NCI-H2029 treated with DMSO at 0.1 percent for 48 hours (cell line): ENCODE measurements at regions not wholly inside any gene's neighbourhood (a gene's known extent, or its start where the extent isn't known, plus 50 kb on each side); places are given as distances from the start of the nearest gene placed in this dataset.
A peak's percentile ranks its signal among the peaks of the same experiment; 100 is the strongest.
"Not testable (repeated sequence)": the region's sequence is repeated elsewhere in the genome, so short reads cannot be mapped to it uniquely, and the experiment has no call there.

Source experiments
- DNase-seq: peaks from one replicate; lab custom pipeline; 2025; lab: John Stamatoyannopoulos, UW

DNA sequence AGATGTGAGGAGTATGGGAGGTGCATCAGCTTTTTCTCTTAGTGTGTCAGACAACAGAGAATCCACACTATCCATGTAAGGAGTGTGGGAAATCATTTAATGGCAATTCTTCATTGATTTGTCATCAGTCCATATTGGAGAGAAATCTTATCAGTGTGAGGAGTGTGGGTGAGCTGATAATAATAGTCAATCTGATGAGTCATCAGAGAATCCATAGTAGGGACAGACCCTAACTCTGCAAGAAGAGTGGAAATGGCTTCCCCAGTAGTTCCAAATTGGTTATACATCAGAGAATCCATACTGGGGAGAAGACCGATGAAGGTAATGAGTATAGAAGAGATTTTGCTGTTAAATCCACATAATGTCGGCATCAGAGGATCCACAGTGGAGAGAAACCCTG, 150.5 kb upstream of the THUMPD2 start:
- DNase-seq, result no peak

DNA sequence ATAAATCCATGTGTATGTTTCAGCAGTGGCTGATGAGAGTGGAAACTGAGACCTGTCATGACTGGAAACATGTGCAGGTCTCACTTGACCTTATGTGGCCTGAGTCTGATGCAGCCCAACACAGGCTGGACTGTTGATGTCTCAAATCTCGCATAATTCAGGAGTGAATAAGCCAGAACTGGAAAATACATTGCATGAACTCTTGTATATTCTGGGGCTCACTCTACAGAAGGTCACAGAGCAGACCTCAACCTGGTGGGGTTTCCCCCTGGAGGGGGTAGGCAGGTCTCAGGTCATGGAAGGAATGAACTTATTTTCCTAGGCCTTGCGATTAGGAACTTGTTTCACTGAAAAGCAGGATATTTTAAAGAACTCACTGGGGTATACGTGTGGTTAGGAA, 146.3 kb upstream of the THUMPD2 start:
- DNase-seq, result no peak

DNA sequence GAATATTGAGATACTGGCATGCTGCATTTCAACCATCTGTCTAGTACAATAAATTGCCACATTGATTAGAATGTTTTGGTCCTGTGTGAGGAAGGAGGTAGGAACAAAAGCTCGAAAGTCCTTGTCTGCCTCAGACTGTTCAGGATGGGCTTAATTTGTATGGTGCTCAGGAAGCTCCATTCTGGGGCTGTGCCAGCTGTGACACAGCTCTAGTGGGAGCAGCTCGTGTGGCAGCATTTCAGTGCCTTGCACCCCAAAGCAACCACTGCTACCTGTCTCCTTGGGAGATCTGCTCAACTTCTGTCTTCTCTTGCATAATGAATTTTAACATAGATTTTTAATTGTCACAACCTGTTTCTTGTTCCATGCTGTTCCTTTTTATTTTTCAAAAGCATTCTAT, 144.4 kb upstream of the THUMPD2 start:
- DNase-seq, result no peak

DNA sequence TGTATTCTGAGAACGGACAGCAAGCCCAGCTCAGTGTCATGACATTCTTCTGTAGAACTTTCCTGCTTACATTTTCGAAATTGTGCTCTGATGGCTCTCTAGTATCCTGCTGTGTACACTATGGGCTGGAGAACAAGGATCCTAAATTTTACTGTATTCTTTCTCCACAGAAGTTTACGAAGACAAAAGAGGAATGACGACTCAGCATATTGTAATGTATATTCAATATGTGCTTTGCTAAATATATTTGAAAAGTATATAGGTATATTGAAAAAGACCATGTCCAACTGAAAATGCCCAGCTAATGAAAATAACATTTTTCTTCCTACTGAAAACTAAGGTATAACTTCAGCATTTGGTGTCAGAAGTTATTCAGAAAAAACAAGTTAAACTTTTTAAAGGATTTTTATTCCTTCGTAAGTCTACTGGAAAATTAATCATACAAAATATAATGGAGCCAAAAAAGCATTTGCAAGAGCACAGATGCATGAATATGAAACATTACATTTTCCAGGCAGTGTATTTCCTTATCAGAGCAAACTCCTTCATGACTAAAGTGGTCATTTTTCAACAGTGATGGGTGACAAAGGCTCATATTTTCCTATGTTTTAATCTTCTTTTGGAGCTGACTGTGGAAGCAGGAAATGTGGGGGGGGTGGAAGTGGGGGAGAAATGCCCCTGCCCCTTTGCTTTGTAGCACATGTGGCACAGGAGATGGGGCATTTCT, 143.8 kb upstream of the THUMPD2 start:
- no peak for DNase-seq

DNA sequence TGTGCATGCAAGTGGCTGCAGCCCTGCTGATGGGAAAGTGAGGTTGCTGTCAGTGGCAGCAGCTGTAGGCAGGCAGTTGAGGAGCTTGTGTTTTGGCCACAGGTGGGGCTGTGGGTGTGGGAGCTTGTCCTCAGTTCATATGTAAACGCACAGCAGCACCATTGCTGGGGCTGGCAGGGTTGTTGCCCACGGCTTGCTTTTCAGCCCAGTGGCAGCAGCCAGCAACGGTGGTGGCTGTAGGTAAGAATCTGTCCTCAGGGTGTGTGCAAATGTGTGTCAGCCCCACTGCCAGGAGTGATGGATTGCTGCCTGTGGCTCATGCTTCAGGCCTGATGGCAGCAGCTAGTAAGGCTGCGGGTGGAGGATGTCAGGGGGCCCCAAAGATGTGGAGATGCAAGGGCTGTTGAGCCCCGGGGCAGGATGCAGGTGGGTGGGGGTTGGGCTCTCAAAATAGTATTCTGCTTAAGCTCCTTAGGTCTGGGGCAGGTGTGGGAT, 141.3 kb upstream of the THUMPD2 start:
- DNase-seq, result no peak

DNA sequence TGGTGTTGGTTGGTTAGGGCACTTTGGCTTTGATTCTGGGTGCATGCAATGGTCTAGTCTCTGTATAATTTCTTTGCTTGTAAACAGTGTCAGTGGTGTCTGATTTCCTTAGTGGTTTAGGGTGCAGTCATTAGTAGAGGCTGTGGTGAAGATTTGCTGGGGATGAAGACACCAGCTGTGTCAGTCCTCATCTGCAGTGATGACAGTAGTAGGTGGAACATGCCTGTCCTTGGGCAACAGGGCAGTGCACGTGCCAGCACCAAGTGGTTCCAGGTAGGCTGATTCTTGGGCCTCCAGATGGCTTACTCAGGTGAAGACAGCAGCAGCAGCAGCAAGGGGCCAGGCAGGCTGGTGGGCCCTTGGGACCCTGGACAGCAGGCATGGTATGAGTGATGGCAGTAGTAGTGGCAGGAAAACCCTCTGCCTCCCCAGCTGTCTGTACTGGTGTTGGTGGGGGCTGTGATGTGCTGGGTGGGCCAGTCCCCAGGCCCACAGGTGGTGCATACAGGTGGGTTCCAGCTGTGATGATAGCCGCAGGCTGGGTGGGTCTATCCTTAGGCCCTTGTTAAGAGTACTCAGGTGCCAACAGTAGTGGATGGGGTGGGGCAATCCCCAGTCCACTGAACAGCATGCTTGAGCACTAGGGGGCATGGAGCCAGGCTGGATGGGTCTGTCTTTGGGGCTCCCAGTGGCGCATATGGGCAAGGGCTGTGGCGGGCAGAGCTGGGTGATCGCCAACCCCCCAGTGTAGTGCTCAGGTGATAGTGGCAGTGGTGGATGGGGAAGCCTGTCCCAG, 140.7 kb upstream of the THUMPD2 start:
- DNase-seq, result no peak

DNA sequence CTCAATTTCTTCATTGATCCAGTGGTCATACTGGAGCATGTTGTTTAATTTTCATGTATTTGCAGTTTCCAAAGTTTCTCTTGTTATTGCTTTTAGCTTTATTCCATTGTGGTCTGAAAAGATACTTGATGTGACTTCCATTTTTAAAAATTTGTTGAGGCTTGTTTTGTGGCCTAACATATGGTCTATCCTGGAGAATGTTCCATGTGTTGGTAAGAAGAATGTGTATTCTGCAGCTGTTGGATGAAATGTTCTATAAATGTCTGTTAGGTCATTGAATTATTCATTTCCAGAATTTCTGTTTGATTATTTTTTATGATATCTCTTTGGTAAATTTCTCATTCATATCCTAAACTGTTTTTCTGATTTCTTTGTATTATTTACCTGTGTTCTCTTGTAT, 139.8 kb upstream of the THUMPD2 start:
- DNase-seq, result no peak

DNA sequence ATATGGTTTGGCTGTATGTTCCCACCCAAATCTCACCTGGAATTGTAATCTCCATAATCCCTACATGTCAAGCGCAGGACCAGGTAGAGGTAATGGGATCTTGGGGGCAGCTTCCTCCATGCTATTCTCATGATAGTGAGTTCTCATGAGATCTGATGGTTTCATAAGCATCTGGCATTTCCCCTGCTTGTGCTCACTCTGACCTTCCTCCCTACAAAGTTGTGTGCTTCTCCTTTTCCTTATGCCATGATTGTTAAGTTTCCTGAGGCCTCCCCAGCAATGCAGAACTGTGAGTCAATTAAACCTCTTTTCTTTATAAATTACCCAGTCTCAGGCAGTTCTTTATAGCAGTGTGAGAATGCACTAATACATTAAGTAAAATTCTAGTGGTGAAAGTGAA, 138.3 kb upstream of the THUMPD2 start:
- DNase-seq, result not testable (repeated sequence)

DNA sequence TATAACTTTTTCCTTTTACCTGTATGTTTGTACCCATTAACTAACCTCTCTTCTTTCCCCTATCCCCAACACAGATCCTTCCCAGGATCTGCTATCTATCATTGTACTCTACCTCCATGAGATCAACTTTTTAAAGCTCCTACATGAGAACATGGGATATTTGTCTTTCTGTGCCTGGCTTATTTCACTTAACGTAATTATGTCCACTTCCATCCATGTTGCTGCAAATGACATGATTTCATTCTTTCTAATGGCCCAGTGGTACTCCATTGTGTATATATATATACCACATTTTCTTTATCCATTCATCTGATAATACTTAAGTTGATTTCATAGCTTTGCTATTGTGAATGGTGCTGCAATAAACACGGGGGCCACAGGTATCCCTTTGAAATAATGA, 135.9 kb upstream of the THUMPD2 start:
- no peak for DNase-seq

DNA sequence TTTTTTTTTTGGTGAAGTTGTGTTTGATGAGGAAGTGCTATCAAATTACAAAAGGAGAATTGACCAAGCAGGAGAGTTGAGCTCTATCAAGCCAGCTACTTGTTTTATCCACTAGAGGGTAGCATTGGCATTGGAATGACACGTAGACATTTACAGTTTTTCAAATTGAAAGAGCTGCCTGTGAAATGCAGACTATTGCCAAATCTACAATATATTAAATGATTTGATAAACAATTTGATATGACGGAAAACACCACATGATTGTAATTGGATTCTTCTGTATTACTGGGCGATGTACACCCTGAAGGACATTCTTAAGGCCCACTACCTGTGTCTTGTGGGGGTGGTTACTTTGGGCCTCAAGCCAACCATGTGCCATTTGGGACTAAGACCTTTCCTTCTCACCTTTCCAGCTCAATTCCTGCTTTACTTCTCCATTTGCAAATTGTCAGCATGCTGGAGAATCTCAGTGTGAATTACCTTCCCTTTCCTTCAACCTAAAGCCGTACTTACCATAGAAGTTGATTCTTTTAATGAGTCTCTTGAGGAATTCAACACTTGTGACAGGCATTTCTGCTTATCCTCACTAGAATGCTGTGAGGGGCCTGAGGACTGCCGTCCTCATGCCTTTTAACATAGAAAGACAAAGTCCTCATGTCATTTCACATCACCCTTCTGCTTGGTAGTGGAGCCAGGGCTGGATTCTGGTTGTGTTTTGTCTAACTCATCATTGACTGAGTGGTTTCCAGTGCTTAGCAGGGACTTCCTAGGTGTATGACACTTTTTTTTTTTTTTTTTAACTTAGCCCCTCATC, 134.8 kb upstream of the THUMPD2 start:
- peak; percentile 46 for DNase-seq

DNA sequence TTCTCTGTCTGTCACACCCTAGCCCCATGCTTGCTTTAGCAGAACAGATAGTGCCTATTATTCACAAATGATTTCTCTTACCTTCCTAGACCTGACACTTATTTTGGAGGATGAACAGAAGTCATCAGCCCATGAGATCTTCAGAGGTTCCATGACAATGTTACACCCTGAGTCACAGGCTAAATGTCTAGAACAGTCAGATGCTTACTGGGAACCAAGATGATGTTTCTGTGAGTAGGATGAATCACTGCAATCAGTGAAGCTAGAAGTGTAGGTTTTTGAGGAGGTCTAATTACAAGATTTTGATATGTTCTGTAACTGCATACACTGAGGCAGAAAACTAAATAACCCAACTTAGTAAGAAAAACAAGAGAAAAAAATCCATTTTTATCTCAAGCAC, 123.0 kb upstream of the THUMPD2 start:
- no peak for DNase-seq

DNA sequence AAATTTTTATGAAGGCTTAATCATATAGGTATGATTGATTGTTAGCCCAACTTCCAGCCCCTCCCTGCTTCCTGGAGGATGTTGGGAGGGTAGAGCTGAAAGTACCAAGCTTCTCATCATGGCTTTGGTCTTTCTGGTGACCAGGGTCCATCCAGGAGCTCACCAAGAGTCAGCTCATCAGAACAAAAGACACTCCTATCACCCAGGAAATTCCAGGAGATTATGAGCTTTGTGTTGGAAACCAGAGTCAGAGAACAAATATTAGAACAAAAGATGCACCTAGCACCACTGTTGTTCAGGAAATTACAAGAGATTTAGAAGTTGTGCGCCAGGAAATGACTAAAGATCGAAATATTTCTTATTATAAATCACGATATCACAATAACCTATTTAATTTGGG, 119.9 kb upstream of the THUMPD2 start:
- no peak for DNase-seq

DNA sequence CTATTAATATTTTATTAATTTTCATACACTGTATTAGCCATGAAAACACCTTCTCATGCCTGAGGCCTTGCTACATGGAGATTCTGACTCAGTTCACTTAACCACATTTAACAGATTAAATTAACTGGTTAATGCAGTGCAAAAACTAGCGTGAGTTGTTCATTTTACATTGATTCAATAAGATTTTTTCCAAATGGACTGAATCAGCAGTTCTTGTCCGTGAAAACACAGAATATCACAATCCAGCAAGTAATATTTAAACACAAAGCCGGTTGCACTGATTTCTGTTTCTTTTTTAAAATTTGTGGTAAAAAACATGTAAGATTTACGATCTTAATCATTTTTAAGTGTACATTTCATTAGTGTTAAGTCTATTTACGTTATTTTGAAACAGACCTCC, 118.2 kb upstream of the THUMPD2 start:
- DNase-seq, result no peak

DNA sequence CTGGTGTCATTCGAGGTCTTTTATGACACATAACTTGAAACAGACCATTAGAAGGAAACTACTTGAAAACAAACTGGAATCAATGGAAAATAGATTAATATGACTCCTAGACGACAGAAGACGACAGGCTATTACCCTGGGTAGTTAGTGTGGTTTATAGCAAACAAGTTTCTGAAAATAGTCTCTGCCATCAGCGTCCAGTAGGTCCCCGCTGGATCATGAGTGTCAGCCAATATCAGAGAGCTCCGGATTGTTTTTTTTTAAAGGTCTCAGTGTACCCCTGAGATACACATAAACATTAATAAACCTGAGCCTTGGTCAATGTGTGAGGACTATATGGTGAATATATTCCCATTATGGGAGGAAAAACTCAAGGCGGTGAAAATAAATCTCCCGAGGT, 115.0 kb upstream of the THUMPD2 start:
- DNase-seq, result no peak

DNA sequence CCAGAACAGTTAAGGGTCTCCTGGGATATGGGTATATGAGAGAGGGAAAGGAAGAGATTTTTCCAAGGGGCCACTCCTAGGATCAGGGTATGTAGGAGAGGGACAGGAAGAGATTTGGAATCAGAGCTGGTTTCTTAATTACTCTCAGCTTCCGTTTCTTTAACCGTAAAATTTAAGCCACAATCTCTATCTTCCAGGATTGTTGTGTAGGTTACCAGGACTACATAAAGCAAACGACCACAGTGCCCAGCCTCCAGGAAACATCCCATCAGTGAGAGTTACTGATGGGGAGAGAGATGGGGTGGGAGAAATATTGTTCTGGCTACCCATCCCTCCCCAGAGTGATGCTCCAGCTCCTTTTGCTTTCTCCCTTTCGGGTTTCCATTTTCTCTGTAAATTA, 114.6 kb upstream of the THUMPD2 start:
- no peak for DNase-seq

DNA sequence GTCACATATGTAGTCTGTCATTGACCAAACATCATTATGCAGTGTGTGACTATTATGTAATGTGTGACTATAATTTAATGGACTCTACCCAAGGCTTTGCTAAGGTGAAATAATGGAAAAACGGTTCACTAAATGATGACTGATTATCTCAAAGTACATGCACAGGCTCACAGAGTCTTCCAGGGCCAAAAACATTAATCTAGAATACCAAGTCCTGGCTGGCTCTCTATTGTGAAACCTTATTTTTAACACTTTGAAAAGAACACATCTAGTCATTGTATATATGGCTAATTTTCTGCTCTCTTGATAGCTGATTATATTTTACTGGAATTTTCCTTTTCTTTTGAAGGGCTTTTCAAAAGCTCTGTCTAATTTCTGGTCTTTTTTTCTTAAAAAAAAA, 102.9 kb upstream of the THUMPD2 start:
- no peak for DNase-seq

DNA sequence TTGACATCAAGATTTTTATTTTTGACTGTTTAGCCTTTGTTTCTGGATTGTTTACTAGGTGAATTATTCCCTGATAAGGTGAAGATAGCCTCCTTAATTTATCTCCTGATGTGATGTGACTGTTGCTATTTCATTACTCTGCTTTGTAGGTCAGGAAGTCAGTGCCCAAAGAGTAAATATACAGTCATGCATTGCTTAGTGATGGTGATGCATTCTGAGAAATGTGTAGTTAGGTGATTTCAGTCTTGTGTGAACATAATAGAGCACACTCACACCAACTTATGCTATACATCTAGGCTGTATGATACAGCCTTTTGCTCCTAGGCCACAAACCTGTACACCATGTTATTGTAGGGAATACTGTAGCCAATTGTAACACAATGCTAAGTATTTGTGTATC, 102.4 kb upstream of the THUMPD2 start:
- no peak for DNase-seq

DNA sequence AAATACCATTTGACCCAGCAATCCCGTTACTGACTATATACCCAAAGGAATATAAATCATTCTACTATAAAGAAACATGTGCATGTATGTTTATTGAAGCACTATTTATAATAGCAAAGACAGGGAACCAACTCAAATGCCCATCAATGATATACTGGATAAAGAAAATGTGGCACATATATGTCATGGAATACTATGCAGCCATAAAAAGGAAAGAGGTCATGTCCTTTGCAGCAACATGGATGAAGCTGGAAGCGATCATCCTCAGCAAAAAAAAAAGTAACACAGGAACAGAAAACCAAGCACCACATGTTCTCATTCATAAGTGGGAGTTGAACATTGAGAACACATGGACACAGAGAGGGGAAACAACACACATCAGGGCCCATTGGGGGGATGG, 99.9 kb upstream of the THUMPD2 start:
- not testable (repeated sequence) for DNase-seq

DNA sequence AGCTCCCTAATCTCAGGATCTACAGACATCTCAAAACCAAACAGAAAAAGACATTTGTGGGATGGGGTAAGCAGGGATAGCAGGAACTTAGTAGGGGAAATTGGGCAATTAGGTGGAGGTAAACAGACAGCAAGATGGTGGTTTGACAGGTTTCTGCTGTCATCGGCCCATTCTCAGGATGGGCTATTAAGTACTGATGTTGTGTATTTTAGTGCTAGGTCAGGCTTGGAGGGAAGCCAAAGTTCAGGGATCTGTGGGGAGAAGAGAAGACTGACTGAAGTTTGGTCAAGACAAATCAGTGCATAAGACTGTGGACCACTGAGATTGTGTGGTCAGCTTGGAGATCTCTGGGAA, 96.8 kb upstream of the THUMPD2 start:
- no peak for DNase-seq

DNA sequence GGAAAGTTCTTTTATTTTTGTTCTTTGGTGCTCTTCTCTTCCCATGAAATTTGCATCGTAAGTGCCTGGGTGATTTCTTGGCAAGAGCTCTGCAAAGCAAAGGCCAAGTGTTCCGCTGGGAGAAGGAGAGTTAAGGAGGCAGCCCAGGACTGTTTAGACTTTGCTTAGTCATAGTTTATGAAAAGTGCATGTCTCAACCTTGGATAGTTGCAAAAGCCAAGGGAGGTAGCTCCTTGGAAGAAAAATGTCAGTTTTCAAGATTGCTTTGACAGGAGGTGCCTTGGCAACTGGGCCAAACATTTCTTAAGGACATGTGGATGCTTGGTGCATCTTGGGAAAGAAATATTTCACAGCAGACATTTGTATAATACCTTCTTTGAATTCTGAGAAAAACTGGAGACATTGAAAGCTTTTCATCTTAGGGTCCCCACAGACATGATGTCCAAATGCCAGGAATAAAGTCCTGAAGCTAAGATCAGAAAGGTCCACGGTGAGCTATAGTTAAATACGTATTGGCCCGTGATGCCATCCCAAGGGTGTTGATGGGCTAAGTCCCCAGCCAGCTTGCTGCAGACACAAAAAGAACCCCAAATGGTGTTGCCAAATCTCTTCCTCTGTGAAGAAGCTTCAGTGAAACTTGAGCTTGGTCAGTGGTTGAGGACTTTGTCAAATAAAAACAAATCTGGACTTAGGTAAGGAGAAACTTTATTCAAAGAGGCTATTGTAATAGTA, 96.3 kb upstream of the THUMPD2 start:
- DNase-seq, result no peak

DNA sequence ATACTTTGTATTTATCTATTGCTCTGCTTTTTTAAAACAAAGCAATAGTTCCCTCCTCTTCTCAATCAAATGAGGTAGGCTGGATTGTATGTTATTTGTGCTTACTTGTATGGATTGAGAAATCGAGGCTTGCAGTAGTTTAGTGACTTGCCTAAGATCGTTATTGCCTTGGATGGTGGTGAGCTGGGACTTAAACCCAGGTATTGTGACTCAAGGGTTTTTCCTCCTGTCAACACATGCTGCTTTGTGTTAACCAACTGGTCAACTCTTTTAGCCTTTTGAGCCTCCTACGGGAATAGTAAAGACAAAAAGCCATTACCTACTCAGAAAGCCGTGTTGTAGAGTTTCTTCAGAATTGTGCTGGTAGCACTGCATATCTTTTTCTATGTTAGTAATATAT, 95.2 kb upstream of the THUMPD2 start:
- no peak for DNase-seq

DNA sequence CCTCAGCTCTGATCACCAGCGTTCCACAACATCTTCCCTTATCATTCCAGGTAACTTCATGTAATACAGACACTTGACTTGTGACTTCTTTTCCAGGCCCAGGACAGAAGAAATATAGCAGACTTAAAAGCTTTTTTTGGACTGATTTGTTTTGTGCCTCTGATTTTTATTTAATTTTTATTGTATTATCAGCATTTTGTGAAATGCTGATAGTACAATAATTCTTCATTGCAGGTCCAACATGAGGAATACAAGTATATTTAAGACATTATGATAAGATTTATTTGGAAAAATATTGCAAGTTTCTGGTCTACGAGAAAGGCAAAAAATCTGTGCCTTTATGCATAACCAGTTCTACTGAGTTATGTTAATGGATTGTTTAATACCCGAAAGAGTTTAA, 94.5 kb upstream of the THUMPD2 start:
- DNase-seq, result no peak
